Neutrophil (primary cell): ENCODE measurements at regions not wholly inside any gene's neighbourhood (a gene's known extent, or its start where the extent isn't known, plus 50 kb on each side); places are given as distances from the start of the nearest gene placed in this dataset.

Experiments used
- H3K27ac ChIP-seq: fragments of 200-600 bp; sonication (generic); 2 replicates; pipeline ENCODE4 v1.5.1; 2016; ENCODE audit warnings: mild to moderate bottlenecking, moderate library complexity
- H3K27me3 ChIP-seq: fragments of 200-600 bp; sonication (generic); 2 replicates; pipeline ENCODE4 v1.6.0; 2016; ENCODE audit warnings: mild to moderate bottlenecking
- H3K36me3 ChIP-seq: fragments of 200-600 bp; sonication (generic); 2 replicates; pipeline ENCODE4 v1.5.1; 2017
- H3K4me1 ChIP-seq, 2 experiments: fragments of 200-600 bp in 1 of 2; sonication (generic) in 1 of 2; 1 replicate in 1 of 2; 2 replicates in 1 of 2; pipeline versions ENCODE4 v1.5.1 to v1.6.1; 2013 to 2016; ENCODE audit warnings: low read depth in 1 of 2, low read length in 1 of 2, mild to moderate bottlenecking in 1 of 2, moderate library complexity in 1 of 2; ENCODE audit not compliant: control insufficient read depth in 1 of 2, insufficient read depth in 1 of 2
- H3K4me3 ChIP-seq, 2 experiments: fragments of 200-600 bp in 1 of 2; sonication (generic) in 1 of 2; 1 replicate in 1 of 2; 2 replicates in 1 of 2; pipeline ENCODE4 v1.5.1; 2013 to 2016; ENCODE audit warnings: low read depth in 1 of 2, low read length in 1 of 2, mild to moderate bottlenecking in 1 of 2, moderate library complexity in 1 of 2
- H3K9me3 ChIP-seq: fragments of 200-600 bp; sonication (generic); 2 replicates; pipeline ENCODE4 v1.5.1; 2016
- CTCF ChIP-seq: fragments of 200-600 bp; sonication (generic); IDR thresholded peaks from 2 replicates; pipeline ENCODE4 v1.5.1; 2016; ENCODE audit warnings: antibody characterized with exemption

- H3K36me3 ChIP-seq = no peaks in the 10 kb centered on the region
- H3K9me3 ChIP-seq = no peaks in the 10 kb centered on the region
- H3K4me3 ChIP-seq = no peak overlapping the region
- H3K4me1 ChIP-seq = no peaks in the 10 kb centered on the region
- H3K27me3 ChIP-seq = no peaks in the 10 kb centered on the region
- no peak for TF ChIP-seq CTCF
- no peak overlapping the region for H3K27ac ChIP-seq
Measured at GRCh38 chr13:112186091-112186490, 119.1 kb downstream of the SOX1 start.

GRCh38 chr13:112187527-112188297 lies 120.8 kb downstream of the SOX1 start:
- H3K9me3 ChIP-seq = no peaks in the 10 kb centered on the region

GRCh38 chr13:112188298-112188610 lies 121.3 kb downstream of the SOX1 start:
- no peaks in the 10 kb centered on the region for H3K9me3 ChIP-seq
- H3K4me3 ChIP-seq = no peak overlapping the region
- H3K27me3 ChIP-seq = no peaks in the 10 kb centered on the region
- H3K4me1 ChIP-seq = no peaks in the 10 kb centered on the region
- no peak for TF ChIP-seq CTCF
- no peaks in the 10 kb centered on the region for H3K36me3 ChIP-seq
- H3K27ac ChIP-seq = no peak overlapping the region

More at GRCh38 chr13:112187527-112188297, 120.8 kb downstream of the SOX1 start:
- no peaks in the 10 kb centered on the region for H3K27me3 ChIP-seq
- H3K36me3 ChIP-seq = no peaks in the 10 kb centered on the region
- H3K4me3 ChIP-seq = no peak overlapping the region
- H3K27ac ChIP-seq = no peak overlapping the region
- no peak for TF ChIP-seq CTCF
- H3K4me1 ChIP-seq = no peaks in the 10 kb centered on the region

GRCh38 chr13:112193463-112194166 lies 126.7 kb downstream of the SOX1 start:
- no peak overlapping the region for H3K4me3 ChIP-seq
- H3K27me3 ChIP-seq = no peaks in the 10 kb centered on the region
- H3K4me1 ChIP-seq = no peaks in the 10 kb centered on the region
- no peak for TF ChIP-seq CTCF
- no peaks in the 10 kb centered on the region for H3K36me3 ChIP-seq
- no peaks in the 10 kb centered on the region for H3K9me3 ChIP-seq
- no peak overlapping the region for H3K27ac ChIP-seq

- Histone ChIP-seq H3K27me3 (no peaks in the 10 kb centered on the region), H3K36me3 (no peaks in the 10 kb centered on the region), H3K9me3 (no peaks in the 10 kb centered on the region), H3K27ac (no peak overlapping the region), H3K4me1 (no peaks in the 10 kb centered on the region), H3K4me3 (no peak overlapping the region)
- TF ChIP-seq CTCF = no peak
Measured at GRCh38 chr13:112194167-112194530, 127.2 kb downstream of the SOX1 start.
